ENCODE measurements at regions not wholly inside any gene's neighbourhood (a gene's known extent, or its start where the extent isn't known, plus 50 kb on each side); places are given as distances from the start of the nearest gene placed in this dataset.

DNA sequence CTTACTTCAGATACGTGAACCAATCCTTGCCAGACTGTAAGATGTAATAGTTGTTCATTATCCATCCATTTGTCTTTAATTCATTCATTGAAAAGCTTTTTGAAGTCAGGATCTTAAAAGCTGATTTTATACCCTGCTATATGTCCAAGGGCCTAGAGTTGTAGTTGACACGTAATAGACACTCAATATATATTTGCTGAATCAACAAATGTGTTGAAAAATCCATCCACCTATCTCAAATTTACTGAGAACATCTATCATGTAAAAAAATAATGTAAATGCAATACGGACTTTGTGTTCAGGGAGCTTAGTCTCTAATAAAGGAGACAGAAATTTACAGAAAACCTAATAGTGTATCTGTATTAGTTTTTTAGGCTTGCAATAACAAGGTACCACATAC, 521.0 kb downstream of the METTL15 start:
- DNase-seq (ENCODE audit: extremely low spot score, insufficient read length, low read depth): no peak

DNA sequence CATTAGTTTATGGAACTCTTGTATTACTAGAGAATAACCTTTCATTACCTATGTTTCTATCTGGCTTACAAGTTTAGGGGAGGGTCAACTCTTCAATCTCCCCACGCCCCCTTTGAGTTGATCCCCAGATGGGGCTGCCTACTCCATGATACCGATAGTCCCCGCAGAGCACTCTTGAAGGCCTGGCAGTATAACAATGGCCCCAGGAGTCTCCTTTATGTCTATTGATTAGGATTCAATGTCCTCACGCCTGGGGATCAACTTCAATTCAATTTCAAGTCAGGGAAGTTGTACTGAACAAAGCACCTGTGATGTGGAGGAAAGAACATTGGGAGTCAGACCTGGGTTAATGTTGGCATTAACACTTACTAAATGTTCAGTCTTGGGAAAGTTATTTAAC, 520.2 kb downstream of the METTL15 start:
- no peak for FAIRE-seq
- DNase-seq (ENCODE audit: extremely low spot score, insufficient read length, low read depth): no peak

More for the DNA sequence above, 521.0 kb downstream of the METTL15 start:
- FAIRE-seq: no peak

GRCh38 chr11:28627690-28628255, 519.6 kb downstream of the METTL15 start:
- no peak for FAIRE-seq
- no peak for DNase-seq (ENCODE audit: extremely low spot score, insufficient read length, low read depth)

GRCh38 chr11:28625532-28625931, 517.3 kb downstream of the METTL15 start:
- FAIRE-seq: no peak
- no peak for DNase-seq (ENCODE audit: extremely low spot score, insufficient read length, low read depth)

GRCh38 chr11:28621753-28622152, 513.6 kb downstream of the METTL15 start:
- FAIRE-seq: no peak

DNA sequence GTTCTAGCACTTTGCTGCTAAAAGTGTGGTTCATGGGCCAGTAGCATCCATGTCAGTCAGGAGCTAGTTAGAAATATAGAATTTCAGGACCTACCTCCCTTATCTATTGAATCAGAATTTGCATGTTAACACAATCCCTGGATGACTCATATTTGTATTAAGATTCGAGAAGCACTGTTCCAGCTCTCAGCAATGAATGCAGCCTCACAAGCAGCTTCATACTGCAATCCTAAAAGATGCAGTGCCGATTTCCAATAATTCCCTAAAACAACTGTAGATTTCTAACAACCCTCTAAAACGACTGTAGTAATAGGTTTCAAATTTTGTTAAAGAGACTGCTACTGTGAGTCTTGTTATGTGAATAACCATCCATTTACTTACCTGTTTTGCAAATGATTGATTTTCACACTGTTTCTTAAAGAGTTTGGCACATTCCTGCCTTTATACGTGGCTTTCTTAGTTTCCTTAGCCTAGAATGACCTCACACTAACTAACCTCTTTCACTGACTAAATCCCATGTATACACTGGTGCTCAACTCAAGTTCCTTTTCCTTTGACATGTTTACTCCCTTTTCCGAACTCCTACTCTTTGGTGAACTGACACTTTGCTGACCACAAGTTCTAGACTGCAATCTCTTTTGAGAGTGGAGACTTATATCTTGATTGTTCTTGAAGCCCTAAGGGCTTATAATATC, 511.8 kb downstream of the METTL15 start:
- DNase-seq (ENCODE audit: extremely low spot score, insufficient read length, low read depth) (no peak), FAIRE-seq (no peak)

More at GRCh38 chr11:28621753-28622152, 513.6 kb downstream of the METTL15 start:
- DNase-seq (ENCODE audit: extremely low spot score, insufficient read length, low read depth): no peak

GRCh38 chr11:28618416-28618815, 510.2 kb downstream of the METTL15 start:
- DNase-seq (ENCODE audit: extremely low spot score, insufficient read length, low read depth) (no peak), FAIRE-seq (no peak)

DNA sequence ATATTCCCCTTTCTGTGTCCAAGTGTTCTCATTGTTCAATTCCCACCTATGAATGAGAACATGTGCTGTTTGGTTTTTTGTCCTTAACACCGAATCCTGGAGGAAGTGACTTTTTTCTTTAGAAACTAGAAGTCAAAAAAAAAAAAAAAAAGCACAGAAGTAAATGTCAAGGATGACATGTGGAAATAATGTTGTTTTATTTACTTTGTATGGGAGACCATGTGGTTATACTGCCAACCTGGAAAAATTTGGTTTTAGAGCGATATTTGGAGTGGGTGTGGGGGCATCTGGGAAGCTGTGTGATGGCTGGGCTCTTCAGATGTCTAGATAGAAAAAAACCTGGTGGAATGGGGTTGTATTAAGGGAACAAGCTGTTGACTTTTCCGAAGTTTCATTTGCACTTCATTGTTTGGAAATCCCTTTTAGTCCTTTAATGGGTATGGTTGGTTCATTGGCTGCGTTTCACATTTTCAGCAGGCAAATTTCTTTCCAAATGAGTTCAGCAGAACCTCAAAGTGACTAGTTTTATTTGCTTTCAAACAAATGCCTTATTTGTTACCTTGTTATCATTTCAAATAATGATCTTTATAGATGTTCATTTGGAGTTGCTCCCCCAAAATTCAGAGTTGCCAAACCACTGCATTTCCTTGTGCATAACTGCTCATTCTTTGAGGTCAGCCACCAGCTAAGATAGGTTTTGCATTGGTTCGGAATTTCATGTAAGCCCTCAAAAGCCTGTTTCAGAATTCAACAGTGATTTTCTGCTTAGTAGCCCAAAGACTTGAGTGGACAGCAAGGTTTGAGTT, 508.2 kb downstream of the METTL15 start:
- no peak for DNase-seq (ENCODE audit: extremely low spot score, insufficient read length, low read depth)
- FAIRE-seq: no peak

- DNase-seq (ENCODE audit: extremely low spot score, insufficient read length, low read depth) (no peak), FAIRE-seq (no peak)
Measured at GRCh38 chr11:28615542-28615941, 507.4 kb downstream of the METTL15 start.

GRCh38 chr11:28606930-28607329, 498.7 kb downstream of the METTL15 start:
- FAIRE-seq (no peak), DNase-seq (ENCODE audit: extremely low spot score, insufficient read length, low read depth) (no peak)

GRCh38 chr11:28599656-28600055, 491.5 kb downstream of the METTL15 start:
- no peak for FAIRE-seq
- DNase-seq (ENCODE audit: extremely low spot score, insufficient read length, low read depth): no peak

GRCh38 chr11:28598531-28598930, 490.3 kb downstream of the METTL15 start:
- DNase-seq (ENCODE audit: extremely low spot score, insufficient read length, low read depth) (no peak), FAIRE-seq (no peak)

DNA sequence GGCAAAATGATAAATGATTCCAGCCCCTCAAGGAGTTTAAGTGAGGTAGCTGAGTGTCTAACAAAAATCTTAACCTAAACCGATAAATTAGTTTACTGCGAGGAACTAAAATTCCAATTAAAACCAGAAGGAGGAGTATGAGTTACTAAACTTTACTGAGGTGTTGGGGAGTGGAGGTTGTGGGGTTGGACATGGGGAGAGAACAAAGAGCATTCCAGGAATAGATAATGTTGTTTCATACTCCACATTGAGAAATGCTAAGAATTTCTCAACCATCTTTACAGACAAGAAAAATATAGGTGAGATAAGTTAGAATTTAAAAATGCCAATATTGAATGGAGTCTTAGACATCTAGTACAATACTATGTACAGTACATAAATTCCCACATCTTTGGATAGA, 488.6 kb downstream of the METTL15 start:
- FAIRE-seq (no peak), DNase-seq (ENCODE audit: extremely low spot score, insufficient read length, low read depth) (no peak)

GRCh38 chr11:28592141-28592540, 484.0 kb downstream of the METTL15 start:
- DNase-seq (ENCODE audit: extremely low spot score, insufficient read length, low read depth) (no peak), FAIRE-seq (no peak)

DNA sequence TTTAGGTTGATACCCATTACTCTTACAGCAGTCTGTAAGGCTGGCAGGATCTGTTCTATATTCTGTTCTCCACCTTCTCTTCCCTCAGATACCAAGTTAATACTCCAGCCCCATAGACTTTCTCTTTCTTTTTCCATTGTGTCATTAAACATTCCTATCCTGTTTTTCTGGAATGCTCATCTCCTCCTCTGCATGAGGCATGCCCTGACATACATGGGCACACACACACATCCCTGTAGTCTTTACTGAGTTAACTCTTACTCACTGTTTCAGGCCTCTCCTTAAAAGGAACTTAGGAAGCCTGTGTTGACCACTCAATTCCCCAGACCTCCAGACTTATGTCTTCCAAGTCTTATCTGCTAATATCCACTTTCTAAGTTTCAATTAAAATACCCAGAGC, 476.8 kb downstream of the METTL15 start:
- FAIRE-seq (no peak), DNase-seq (ENCODE audit: extremely low spot score, insufficient read length, low read depth) (no peak)

- DNase-seq (ENCODE audit: extremely low spot score, insufficient read length, low read depth): no peak
- FAIRE-seq: no peak
Measured at GRCh38 chr11:28582506-28582905, 474.3 kb downstream of the METTL15 start.

DNA sequence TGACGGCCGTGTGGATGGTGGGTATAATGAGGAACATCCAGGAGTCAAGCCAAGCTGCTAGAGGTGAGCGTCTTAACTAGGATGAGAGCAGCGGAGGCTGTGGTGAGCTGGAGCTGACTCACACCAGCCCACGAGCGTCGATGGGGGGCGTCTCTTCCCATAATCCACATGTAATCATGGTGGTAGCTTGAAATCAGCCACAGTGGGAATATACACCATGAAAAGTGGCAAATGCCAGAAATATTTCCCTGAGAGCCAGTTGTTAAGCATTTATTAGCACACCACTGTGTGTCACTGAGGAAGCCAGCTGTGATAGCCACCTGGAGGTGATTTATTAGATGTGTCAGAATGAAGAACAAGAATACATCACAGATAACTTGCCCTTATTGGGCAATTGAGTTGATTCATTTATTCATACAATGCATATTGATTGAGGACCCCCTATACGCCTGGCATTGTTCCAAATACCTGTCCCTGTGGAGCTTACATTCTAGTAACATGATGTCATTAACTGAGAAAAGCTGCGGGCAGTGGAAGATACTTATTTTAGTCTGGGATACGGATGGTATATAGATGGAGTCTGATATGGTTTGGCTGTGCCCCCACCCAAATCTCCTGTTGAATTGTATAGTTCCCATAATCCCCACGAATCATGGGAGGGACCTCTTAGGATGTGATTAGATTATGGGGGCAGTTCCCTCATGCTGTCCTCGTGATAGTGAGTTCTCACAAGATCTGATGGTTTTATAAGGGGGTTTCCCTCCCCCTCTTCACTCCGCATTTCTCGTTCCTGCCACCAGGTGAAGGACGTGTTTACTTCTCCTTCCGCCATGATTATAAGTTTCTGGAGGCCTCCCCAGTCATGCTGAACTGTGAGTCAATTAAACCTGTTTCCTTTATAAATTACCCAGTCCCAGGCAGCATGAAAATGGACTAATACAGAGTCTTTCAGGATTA, 473.4 kb downstream of the METTL15 start:
- DNase-seq (ENCODE audit: extremely low spot score, insufficient read length, low read depth): no peak
- FAIRE-seq: no peak

GRCh38 chr11:28571371-28571770, 463.2 kb downstream of the METTL15 start:
- FAIRE-seq (no peak), DNase-seq (ENCODE audit: extremely low spot score, insufficient read length, low read depth) (no peak)

GRCh38 chr11:28569106-28569505, 460.9 kb downstream of the METTL15 start:
- DNase-seq (ENCODE audit: extremely low spot score, insufficient read length, low read depth): no peak
- FAIRE-seq: no peak

Data from GM18507 (cell line).